Stimulated activated CD8-positive, alpha-beta memory T cell treated with anti-CD3 and anti-CD28 coated beads, Interleukin-12 subunit alpha, Interleukin-12 subunit beta, amount 100 ng/mL, for 1 hour (primary cell): ENCODE measurements at regions not wholly inside any gene's neighbourhood (a gene's known extent, or its start where the extent isn't known, plus 50 kb on each side); places are given as distances from the start of the nearest gene placed in this dataset.
"Not testable (repeated sequence)": the region's sequence is repeated elsewhere in the genome, so short reads cannot be mapped to it uniquely, and the experiment has no call there.

Experiments
- DNase-seq: peaks from one replicate; pipeline ENCODE4 v3.0.0-alpha.2; 2020; ENCODE audit warnings: low read depth

DNA sequence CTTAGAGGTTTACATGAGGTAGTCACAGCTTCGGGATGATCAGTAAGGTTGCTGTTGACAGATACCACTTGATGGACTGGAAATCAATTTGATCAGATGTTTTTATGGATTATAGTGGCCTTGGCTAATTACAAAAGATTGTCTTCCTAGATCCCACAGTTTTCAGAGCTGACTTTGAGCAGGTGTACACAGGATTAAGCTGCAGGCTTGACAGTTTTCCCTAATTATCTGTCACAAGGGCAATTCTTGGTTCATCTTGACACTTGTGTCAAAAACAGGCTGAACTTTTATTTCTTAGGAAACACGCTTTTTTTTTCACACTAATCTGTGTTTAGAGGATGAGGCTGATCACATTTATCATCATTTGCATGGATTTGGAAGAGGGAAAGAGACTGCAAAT is 824.0 kb upstream of the PIK3C3 start:
- no peak for DNase-seq

DNA sequence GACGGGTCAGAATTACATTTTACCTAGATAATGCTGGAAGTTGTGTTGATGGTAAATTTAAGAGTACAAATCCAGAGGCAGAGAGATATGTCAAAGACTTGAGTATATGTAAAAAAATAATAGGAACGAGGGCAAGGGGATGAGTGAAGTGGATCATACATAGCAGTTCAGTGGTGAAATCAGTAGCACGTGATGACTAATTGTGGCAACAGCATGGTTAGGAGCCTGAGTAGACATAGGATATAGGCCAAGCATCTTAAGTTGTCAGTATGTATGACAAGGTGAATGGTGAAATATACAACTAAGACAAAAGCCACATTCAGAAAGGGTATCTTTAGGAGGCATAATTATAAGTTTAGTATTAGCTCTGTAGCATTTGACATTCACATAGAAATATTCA is 826.5 kb upstream of the PIK3C3 start:
- DNase-seq = no peak

DNA sequence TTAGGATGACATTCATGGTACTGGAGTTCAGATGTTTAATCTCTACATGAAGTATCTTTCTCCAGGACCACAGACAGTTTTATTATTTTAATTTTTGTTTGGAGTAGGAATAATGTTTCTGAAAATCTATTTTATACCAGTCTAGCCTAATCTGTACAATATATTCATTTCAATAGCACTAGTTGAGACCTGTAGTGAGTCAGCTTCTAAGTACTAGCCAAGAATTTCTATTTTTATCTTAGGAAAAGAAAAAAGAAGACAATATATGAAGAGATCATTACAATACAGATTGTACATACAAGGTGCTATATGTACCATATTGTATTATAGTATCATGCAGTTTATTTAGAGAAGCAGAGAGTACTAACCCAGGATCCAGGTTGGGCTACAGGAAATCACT is 826.9 kb upstream of the PIK3C3 start:
- no peak for DNase-seq

DNA sequence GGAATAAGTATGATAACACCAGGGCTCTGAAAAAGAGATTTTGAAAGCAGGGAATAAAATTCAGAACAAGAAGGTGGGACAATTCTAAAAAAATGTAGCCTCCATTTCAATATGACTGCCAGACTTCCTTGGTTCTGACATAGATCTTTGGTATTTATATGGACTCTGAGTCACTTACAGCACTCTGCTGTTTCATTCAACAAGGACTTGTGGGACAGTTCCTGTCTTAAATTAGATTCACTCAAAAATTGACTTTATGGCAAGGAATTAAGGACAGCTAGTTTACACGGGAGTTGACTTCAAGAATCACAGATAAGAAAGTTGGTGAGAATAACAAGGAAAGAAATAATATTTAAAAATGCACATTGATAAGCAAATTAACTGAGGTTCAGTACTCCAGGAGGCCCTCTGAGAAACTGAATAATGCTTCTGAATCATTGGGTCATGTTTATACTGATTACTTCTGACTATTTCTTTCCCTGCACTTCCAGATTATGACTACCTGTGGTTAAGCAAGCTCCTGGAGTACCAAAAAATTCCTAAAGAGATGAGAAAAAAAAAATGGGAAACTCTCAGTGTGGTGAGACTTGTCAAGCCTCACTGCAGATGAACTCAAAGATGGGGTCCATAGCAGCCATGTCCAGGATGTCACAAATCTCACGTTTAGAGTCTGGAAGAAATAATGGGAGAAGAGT is 828.3 kb upstream of the PIK3C3 start:
- DNase-seq = no peak

DNA sequence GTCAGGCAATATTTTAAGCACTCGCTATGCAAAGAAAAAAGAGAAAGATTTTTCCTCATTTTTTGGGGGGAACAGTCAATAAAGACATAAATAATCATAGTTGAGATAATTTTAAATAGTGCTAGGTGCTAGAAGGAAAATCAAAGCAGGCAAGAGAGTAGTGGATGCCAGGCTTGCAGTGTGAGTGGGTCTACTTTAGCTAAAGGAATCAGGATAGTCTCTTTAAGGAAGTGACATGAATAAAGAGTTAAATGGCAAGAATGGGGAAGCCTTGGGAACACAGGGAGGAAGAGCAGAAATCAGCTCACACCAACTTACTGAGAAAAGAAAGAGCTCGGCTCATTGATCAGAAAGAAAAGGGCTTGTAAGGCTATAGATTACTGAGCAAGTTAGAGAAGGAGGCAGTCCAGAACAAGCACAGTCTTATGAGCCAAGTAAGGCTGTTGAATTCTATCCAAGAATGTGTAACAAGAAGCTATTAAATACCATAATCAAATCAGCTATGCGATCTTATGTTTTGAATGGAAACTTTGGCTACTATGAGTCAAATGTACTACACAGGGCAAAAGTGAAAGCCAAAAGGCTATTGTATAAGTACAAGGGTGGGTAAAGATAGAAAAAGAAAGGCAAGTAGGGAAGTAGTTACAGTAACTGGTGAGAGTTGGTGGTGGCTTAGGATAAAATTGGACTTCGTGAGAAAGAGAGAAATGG is 833.8 kb upstream of the PIK3C3 start:
- no peak for DNase-seq

DNA sequence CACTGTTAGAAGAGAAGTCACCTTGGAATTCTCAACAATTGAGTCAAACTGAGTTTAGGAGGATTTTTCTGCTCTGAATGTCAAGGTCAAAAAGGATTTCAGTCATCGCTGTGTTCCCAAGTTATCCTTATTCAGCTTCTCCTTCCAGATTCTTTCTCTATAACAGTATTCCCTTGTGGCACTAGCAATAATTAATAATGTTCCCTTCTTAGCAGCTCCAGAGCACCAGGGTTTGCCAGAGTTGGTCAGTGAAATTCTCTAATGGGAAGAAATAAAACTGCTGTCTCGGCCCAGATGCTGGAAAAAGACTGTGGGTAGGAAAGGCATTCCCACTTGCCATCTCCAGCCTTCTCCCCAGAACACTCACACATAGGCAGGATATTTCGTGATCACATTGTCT is 836.0 kb upstream of the PIK3C3 start:
- DNase-seq = no peak

DNA sequence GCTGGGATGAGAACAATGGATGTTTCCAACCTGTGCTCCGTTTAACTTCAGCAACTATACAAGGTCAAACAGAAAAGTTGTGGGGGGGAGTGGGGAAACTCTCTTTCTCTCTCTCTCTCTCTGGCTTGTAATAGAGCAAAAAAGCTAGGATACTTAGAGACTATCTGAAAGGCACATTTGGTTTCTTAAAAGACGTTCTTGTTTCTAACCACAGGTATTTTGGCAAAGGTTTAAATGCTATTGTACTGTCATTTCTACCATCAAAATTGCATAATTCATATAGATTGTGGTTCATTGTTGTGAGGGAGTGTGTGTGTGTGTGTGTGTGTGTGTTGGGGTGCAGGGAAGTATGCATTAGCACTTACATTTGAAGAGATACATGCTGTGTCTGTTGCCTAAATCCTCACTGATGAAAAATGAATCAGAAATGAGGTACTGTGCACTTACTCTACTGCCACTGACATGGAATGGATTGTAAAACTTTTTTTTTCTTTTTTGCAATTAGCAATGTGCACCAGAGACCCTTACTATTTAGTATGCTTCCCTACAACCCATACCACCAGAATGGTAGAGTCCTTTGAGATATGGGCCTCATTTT is 841.0 kb upstream of the PIK3C3 start:
- DNase-seq = no peak

DNA sequence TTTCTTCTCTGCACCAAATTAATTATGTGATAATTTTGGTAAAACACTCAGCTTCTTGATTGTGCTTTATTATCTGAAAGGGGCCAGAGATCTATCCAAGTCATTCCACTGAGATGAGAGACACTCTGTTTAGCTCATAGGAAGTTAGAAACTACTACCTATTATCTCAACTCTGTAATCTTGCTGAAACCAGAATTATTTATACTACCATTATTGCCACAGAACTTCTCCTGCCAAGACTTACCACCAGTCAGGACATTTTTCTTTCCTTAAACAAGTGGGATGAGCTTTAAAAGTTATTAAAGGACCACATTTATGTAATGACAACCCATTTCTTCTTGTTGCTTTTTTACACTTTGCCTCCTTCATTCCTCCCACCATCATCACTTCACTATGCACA is 855.6 kb upstream of the PIK3C3 start:
- no peak for DNase-seq

DNA sequence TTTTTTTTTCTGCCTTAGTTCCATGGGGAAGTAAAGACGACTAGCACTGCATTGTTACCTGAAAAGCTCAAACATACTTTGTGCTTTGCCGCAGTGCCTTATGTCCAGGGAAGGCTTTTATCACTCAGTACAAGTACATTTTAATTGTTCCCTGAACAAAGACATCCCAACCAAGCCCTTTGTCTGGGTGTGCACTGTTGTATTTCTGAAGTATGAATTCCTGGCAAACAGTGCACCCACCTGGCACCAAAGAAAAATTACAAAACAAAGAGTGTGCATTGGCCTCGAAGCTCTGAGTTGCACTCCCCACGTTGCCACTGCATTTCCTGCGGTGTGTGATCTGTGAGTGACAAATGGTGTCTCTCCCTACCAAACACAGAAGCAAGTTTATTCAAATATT is 858.5 kb upstream of the PIK3C3 start:
- no peak for DNase-seq

DNA sequence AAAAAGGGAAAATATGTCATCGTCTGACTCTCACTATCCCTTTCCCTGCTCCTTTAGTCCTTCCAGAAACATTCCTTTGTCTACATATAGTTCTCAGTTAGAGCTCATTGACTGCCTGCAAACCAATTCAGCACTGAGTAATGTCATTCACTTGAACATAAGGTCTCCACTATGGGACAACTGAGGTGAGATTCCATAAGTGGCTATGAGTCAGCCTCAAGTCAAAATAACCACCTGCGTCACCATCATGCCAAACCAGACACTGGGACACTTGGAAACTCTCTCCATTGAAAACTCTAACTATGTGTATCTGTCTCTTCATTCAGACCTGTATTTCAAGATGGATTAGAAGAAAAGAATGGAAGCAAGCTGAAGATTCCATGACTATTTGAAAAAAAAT is 878.0 kb upstream of the PIK3C3 start:
- DNase-seq = no peak

DNA sequence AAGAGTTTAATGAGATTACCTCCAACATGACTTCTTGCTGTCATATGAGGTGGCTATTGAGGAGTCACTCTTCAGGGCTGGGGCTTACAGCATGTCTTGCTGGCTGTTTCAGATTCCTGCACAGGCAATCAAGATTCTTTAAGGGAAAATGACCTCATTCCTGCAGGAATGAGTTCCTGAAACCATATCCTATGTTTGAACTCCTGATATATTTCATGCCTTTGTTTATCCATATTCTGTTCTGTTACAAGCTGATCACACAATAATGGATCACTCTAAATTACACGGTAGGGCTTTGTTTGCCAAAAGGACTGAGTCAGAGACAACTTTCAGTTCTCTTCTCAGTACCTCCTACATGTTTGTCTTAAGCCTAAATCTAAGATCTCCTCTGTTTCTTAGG is 879.8 kb upstream of the PIK3C3 start:
- DNase-seq = no peak

DNA sequence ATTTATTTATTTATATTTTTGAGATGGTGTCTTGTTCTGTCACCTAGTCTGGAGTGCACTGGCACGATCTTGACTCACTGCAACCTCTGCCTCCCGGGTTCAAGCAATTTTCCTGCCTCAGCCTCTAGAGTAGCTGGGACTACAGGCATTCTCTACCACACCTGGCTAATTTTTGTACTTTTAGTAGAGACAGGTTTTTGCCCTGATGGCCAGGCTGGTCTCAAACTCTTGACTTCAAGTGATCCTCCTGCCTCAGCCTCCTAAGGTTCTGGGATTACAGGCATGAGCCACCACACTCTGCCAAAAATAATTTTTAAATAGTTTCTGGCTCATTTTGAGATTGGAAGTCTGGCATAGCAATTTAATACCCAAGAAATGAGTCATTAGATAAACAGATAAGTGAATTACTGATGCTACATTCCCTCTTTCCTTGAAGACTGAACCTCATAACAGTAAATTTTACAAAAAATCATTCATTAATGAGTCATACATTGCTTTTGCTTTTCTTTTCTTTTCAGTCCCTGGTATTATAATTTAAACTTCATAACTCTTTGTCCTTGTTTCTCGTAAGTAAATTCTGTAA is 881.6 kb upstream of the PIK3C3 start:
- DNase-seq = no peak

DNA sequence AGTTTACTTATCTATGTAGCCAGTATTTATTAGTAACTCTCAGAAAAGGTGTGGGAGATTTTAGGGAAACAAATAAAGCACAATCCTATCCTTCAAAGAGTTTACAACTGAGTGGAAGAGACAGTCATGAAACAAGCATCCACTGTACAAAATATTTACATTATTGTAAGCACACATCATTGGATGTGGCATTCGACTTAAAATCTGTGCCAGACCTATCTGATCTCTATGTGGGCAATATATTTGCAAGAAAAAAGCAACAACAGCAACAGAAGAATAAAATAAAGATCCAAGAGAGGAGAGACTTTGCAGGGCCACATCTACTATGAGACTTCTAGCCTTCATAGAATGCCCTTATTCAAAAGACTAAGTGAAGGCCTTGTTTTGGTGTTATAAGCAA is 882.1 kb upstream of the PIK3C3 start:
- no peak for DNase-seq

DNA sequence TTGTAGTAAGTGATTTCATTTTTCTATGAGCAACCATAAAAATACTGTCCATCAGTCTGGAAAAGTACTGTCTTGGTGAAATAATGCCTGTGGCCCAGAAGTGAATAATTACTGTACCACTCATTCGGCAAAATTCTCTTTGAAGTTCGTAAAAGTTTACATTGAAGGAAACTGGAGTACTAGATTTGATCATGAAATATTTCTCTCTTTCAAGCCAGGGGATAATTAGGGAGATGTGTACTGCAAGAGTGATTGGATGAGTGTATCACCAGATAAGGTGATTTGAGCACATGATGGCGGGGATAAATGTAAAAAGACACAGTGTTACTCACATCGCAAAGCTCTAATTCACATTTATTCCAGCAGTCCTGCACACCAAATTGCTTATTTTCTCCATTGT is 883.2 kb upstream of the PIK3C3 start:
- DNase-seq = no peak

DNA sequence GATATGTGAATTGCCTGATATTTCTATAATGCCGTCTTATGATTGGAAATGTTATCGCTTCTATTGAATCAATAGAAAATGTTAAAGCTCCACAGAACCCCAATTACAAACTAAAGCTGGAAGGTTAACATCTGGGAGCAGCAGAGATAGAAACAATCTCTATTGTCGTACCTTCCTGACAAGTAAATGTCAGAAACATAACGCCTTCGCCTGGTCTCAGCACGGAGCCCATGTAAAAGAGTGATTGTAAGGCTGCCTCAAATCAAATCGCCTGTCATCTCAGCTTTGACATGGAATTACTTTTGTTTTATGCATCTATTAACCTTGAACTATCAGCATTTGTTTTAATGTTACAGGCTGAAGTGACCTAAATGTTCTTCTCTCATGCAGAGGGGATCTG is 885.9 kb upstream of the PIK3C3 start:
- no peak for DNase-seq

DNA sequence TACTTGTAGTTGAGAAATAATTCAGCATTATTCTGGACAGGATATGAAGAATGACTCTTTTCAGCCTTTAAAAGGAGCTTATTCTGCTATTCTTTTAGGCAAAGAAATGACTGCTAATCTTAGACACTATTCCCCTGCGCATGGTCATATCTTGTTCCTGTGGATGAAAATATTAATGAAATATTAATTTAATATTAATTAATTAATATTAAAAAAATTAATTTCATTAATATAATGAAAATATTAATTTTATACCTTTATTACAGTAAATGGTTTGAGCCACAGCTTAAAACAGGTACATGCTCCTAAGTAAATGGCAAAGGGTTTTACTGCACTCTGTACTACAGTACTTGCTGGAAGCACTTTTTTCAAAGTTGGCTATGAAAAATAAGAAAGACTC is 890.1 kb upstream of the PIK3C3 start:
- DNase-seq = no peak

DNA sequence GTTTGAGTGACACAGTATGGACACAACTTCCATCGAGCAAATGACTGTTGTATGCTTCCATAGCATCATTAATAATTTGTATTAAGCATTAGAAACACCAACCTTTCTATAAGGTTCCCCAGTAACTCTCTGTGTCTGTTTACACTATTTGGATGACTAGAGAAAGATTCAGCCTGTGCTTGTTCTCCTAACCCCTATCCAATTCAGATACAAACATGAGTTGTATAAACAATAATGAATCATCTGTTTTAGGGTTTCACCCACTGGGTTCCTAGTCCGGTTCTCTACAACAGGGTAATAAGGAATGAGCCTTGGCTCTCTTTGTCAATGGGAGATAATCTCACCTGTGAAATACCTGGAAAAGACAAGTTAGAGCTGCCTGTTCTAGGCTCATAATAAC is 894.1 kb upstream of the PIK3C3 start:
- no peak for DNase-seq

DNA sequence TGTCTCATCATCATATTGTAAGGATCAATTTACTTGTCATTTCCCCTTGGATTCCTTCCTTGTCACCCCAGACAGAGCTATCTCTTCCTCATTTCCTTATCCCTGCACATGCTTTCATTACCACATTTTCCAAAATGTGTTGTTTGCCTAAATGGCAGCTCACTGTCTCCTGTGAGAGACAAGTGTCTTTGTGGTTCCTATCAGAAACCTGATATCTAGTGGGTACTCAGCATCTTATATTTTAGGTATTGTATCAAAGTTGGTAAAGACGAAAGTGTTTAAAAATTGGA is 896.0 kb upstream of the PIK3C3 start:
- DNase-seq = no peak

DNA sequence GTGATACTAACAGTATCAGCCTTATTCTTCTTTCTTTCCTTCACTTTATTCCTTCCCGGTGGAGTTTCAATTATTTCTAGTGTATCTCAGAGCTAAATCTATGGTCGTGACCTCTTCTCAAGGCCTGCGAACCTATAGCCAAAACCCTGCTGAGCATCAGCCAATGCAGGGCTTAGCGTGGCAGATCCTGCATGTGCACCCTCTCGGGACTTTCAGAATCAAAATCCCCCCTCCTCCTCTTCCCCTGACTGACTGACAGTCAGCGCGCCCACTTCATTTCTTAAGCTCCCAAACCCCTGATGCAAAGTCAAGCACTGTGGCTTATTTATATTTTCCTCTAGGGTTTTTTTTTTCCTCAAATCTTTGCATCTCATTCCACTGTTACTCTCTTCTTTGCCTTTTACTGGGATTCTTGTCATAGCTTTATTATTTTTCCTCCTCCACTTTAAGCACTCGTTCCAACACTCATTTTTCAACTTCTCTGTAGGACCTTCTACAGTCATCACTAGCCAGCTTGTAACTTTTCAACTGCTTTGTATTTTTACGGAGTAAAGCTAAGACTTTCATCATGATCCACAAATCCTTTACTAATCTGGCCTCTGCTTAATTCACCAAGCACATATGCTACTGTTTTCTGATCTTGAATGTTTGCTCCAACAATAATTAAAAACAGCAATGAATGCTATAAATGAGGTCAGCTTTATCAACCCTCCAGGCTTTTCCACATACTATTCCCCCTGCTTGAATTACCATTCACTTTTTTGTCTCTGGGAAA is 896.5 kb upstream of the PIK3C3 start:
- DNase-seq = no peak

DNA sequence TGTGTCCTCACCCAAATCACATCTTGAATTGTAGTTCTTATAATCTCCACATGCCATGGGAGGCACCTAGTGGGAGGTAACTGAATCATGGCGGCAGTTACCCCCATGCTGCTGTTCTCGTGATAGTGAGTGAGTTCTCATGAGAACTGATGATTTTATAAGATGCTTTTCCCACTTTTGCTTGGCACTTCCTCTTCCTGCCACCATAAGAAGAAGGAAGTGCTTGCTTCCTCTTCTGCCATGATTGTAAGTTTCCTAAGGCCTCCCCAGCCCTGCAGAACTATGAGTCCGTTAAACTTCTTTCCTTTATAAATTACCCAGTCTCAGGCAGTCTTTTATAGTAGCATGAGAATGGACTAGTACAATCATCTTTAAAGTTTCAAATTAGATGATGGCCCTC is 902.4 kb upstream of the PIK3C3 start:
- DNase-seq = no peak

DNA sequence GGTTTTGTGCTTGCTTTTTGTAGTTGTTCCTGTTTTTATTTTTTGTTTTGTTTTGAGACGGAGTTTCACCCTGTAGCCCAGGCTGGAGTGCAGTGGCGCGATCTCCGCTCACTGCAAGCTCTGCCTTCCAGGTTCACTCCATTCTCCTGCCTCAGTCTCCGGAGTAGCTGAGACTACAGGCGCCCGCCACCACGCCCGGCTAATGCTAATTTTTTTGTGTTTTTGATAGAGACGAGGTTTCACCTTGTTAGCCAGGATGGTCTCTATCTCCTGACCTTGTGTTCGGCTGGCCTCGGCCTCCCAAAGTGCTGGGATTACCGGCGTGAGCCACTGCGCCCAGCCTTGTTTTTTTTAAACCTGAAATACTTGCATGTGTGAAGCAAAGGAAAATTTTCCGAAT is 908.8 kb upstream of the PIK3C3 start:
- not testable (repeated sequence) for DNase-seq

DNA sequence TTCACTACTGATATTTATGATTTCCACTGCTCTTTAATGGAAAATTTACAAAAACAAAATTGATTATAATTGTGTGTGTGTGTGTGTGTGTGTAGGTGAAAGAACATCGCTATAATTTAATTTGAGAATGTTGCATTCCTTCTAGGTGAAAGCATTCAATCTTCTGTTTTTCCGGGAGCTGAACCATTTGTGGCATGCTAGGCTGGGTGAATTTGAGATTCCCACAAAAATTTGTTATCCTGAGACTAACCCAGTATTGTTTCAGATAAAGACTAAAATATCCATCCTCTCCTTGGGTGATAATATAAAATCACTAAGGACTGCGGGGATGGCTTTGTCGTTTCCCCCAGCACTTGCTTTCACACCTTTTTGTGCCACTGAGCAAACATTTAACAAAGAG is 911.2 kb upstream of the PIK3C3 start:
- DNase-seq = no peak

DNA sequence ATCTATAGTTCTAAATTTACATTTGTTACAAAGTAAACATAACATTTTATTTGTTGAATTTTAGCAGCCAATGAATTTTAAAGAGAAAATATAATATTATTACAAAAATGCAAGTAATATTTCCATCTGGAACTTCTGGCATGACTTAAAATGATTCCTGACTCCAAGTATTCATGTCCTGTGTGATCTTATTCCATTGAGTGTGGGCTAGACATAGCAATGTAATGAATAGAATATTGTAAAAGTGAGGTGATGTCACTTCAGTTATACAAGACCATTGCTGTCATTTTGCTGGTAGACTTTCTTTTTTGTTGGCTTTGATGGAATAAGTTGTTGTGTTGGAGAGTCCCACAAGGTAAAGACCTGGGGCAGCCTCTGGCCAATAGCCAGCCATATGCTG is 912.2 kb upstream of the PIK3C3 start:
- no peak for DNase-seq
